GM18526 (cell line): ENCODE measurements at regions not wholly inside any gene's neighbourhood (a gene's known extent, or its start where the extent isn't known, plus 50 kb on each side); places are given as distances from the start of the nearest gene placed in this dataset.

Experiments
- POLR2A ChIP-seq: IDR thresholded peaks from 3 replicates; pipeline ENCODE4 v1.6.1; 2011; ENCODE audit not compliant: insufficient read length; ENCODE audit errors: extremely low read depth

GRCh38 chr14:61884711-61885110, 122.5 kb downstream of the SNAPC1 start:
- no peak for TF ChIP-seq POLR2A

GRCh38 chr14:61885203-61885961, 123.2 kb downstream of the SNAPC1 start:
- TF ChIP-seq POLR2A: no peak

GRCh38 chr14:61887628-61888027, 125.4 kb downstream of the SNAPC1 start:
- TF ChIP-seq POLR2A: no peak

GRCh38 chr14:61889914-61890351, 127.7 kb downstream of the SNAPC1 start:
- no peak for TF ChIP-seq POLR2A

- TF ChIP-seq POLR2A: no peak
Observed at GRCh38 chr14:61891170-61891569, 128.9 kb downstream of the SNAPC1 start.

GRCh38 chr14:61891810-61892209, 129.6 kb downstream of the SNAPC1 start:
- TF ChIP-seq POLR2A: no peak

GRCh38 chr14:61893371-61893940, 131.2 kb downstream of the SNAPC1 start:
- TF ChIP-seq POLR2A: no peak

GRCh38 chr14:61894452-61895077, 132.3 kb downstream of the SNAPC1 start:
- TF ChIP-seq POLR2A: no peak

GRCh38 chr14:61897300-61897699, 135.1 kb downstream of the SNAPC1 start:
- TF ChIP-seq POLR2A: no peak

GRCh38 chr14:61898568-61898967, 136.3 kb downstream of the SNAPC1 start:
- no peak for TF ChIP-seq POLR2A

- TF ChIP-seq POLR2A: no peak
Observed at GRCh38 chr14:61899497-61899896, 137.3 kb downstream of the SNAPC1 start.

- TF ChIP-seq POLR2A: no peak
Observed at GRCh38 chr14:61904946-61905345, 142.7 kb downstream of the SNAPC1 start.

GRCh38 chr14:61911574-61911973, 149.4 kb downstream of the SNAPC1 start:
- TF ChIP-seq POLR2A: no peak

- TF ChIP-seq POLR2A: no peak
Observed at GRCh38 chr14:61918998-61919397, 156.8 kb downstream of the SNAPC1 start.

GRCh38 chr14:61923348-61923747, 161.1 kb downstream of the SNAPC1 start:
- TF ChIP-seq POLR2A: no peak

- TF ChIP-seq POLR2A: no peak
Observed at GRCh38 chr14:61925043-61925442, 162.8 kb downstream of the SNAPC1 start.
